Neuronal stem cell (in vitro differentiated cells): ENCODE measurements at regions not wholly inside any gene's neighbourhood (a gene's known extent, or its start where the extent isn't known, plus 50 kb on each side); places are given as distances from the start of the nearest gene placed in this dataset.

Source experiments
- DNase-seq: peaks from one replicate; pipeline ENCODE4 v3.0.0-alpha.2; 2013; ENCODE audit warnings: low spot score
- H2AFZ ChIP-seq: one replicate; pipeline ENCODE4 v1.6.1; 2013; ENCODE audit warnings: mild to moderate bottlenecking, low read length, inconsistent platforms
- H2AK5ac ChIP-seq: 2 replicates; pipeline ENCODE4 v1.6.1; 2013; ENCODE audit warnings: low read depth, mild to moderate bottlenecking, inconsistent platforms, low read length, moderate library complexity, mixed read lengths
- H2BK120ac ChIP-seq: 2 replicates; pipeline ENCODE4 v1.6.1; 2013; ENCODE audit warnings: low read depth, mild to moderate bottlenecking, inconsistent platforms, low read length, moderate library complexity, mixed read lengths
- H2BK12ac ChIP-seq: one replicate; pipeline ENCODE4 v1.6.1; 2013; ENCODE audit warnings: low read length, inconsistent platforms
- H2BK15ac ChIP-seq: 2 replicates; pipeline ENCODE4 v1.6.1; 2013; ENCODE audit warnings: mild to moderate bottlenecking, low read length, inconsistent platforms, mixed read lengths
- H2BK5ac ChIP-seq: one replicate; pipeline ENCODE4 v1.6.1; 2013; ENCODE audit warnings: inconsistent platforms, mild to moderate bottlenecking, low read length, moderate library complexity
- H3K14ac ChIP-seq: one replicate; pipeline ENCODE4 v1.6.1; 2013; ENCODE audit warnings: low read length, inconsistent platforms
- H3K18ac ChIP-seq: 2 replicates; pipeline ENCODE4 v1.6.1; 2013; ENCODE audit warnings: low read length, inconsistent platforms
- H3K23ac ChIP-seq: 2 replicates; pipeline ENCODE4 v1.6.1; 2013; ENCODE audit warnings: low read depth, mild to moderate bottlenecking, mixed read lengths, low read length, inconsistent platforms; ENCODE audit not compliant: poor library complexity
- H3K27ac ChIP-seq: replicated peaks from 3 replicates; pipeline ENCODE4 v1.5.1; 2013; ENCODE audit warnings: low read length, inconsistent platforms
- H3K27me3 ChIP-seq, 3 experiments: 2 replicates each; pipeline ENCODE4 v1.6.1; 2013; ENCODE audit warnings: low read length in 3 of 3, mild to moderate bottlenecking in 2 of 3, inconsistent platforms in 1 of 3, low read depth in 1 of 3, mixed read lengths in 1 of 3, moderate library complexity in 1 of 3; ENCODE audit not compliant: control insufficient read depth in 3 of 3, insufficient read depth in 3 of 3
- H3K36me3 ChIP-seq, 2 donors: replicated peaks in 1 of 2; 2 replicates each; pipeline ENCODE4 v1.6.1; 2013; ENCODE audit warnings: low read length in 2 of 2; ENCODE audit not compliant: control insufficient read depth in 2 of 2, insufficient read depth in 2 of 2
- H3K4ac ChIP-seq: 2 replicates; pipeline ENCODE4 v1.6.1; 2013; ENCODE audit warnings: inconsistent platforms, mild to moderate bottlenecking, low read length, moderate library complexity
- H3K4me1 ChIP-seq, 2 donors: 1 replicate in 1 of 2; 2 replicates in 1 of 2; pipeline ENCODE4 v1.6.1; 2013; ENCODE audit warnings: low read length in 2 of 2, low read depth in 1 of 2; ENCODE audit not compliant: control insufficient read depth in 2 of 2, insufficient read depth in 1 of 2
- H3K4me2 ChIP-seq: one replicate; pipeline ENCODE4 v1.6.1; 2013; ENCODE audit warnings: mild to moderate bottlenecking, low read length, inconsistent platforms; ENCODE audit not compliant: insufficient read depth, poor library complexity, severe bottlenecking
- H3K4me3 ChIP-seq, 2 donors: 2 replicates each; pipeline ENCODE4 v1.5.1; 2013; ENCODE audit warnings: low read length in 2 of 2, mild to moderate bottlenecking in 2 of 2, inconsistent platforms in 1 of 2, moderate library complexity in 1 of 2
- H3K79me1 ChIP-seq: one replicate; pipeline ENCODE4 v1.6.1; 2013; ENCODE audit warnings: low read depth, mild to moderate bottlenecking, inconsistent platforms, low read length, moderate library complexity
- H3K9ac ChIP-seq: one replicate; pipeline ENCODE4 v1.6.1; 2013; ENCODE audit warnings: mild to moderate bottlenecking, low read depth, low read length, inconsistent platforms; ENCODE audit not compliant: poor library complexity
- H3K9me3 ChIP-seq, 2 donors: replicated peaks in 1 of 2; 2 replicates each; pipeline versions ENCODE3 to v1.6.1; 2013; ENCODE audit warnings: low read length in 2 of 2, mild to moderate bottlenecking in 2 of 2, inconsistent platforms in 1 of 2, low read depth in 1 of 2, mixed read lengths in 1 of 2, moderate library complexity in 1 of 2; ENCODE audit not compliant: control insufficient read depth in 2 of 2, insufficient read depth in 1 of 2
- H4K8ac ChIP-seq: one replicate; pipeline ENCODE4 v1.6.1; 2013; ENCODE audit warnings: low read depth, mild to moderate bottlenecking, inconsistent platforms, low read length, moderate library complexity
- H4K91ac ChIP-seq: one replicate; pipeline ENCODE4 v1.6.1; 2013; ENCODE audit warnings: low read length, low read depth, mild to moderate bottlenecking, inconsistent platforms; ENCODE audit not compliant: poor library complexity
- WGBS, 2 donors: extraction: QIAGEN DNeasy Blood & Tissue Kit; methylation state at CpG; one replicate each; pipeline ENCODE4 v1.1.7; 2013; ENCODE audit warnings: missing lambda C conversion rate in 2 of 2, mixed read lengths in 1 of 2; ENCODE audit not compliant: insufficient read length in 2 of 2, insufficient replicate concordance in 1 of 2; ENCODE audit errors: extremely low coverage in 2 of 2; 5-methylcytosine and 5-hydroxymethylcytosine counted together

- H4K91ac ChIP-seq = no peak overlapping the region
- no peak overlapping the region for H3K9ac ChIP-seq
- H2AK5ac ChIP-seq = no peak overlapping the region
- no peaks in the 10 kb centered on the region for H3K79me1 ChIP-seq
- DNase-seq = no peak
- H4K8ac ChIP-seq = no peak overlapping the region
- no peak overlapping the region for H3K4me3 ChIP-seq
- WGBS, 2 donors = no CpG with 5 or more reads among the region's 4 CpGs
- H3K36me3 ChIP-seq = no peaks in the 10 kb centered on the region
- no peak overlapping the region for H2BK120ac ChIP-seq
- H3K9me3 ChIP-seq = no peaks in the 10 kb centered on the region
- no peak overlapping the region for H2BK5ac ChIP-seq
- no peak overlapping the region for H3K23ac ChIP-seq
- no peaks in the 10 kb centered on the region for H3K4me1 ChIP-seq
- H2BK15ac ChIP-seq = no peak overlapping the region
- no peak overlapping the region for H3K4ac ChIP-seq
- no peaks in the 10 kb centered on the region for H3K27me3 ChIP-seq
- no peak overlapping the region for H3K4me2 ChIP-seq
- H3K18ac ChIP-seq = no peak overlapping the region
- no peak overlapping the region for H3K27ac ChIP-seq
- H3K14ac ChIP-seq = no peak overlapping the region
- no peak overlapping the region for H2AFZ ChIP-seq
- H2BK12ac ChIP-seq = no peak overlapping the region
These were observed 57.8 kb upstream of the MC2R start for GRCh38 chr18:13973061-13973575.
